Trophoblast cell (in vitro differentiated cells and primary cell): ENCODE measurements at regions not wholly inside any gene's neighbourhood (a gene's known extent, or its start where the extent isn't known, plus 50 kb on each side); places are given as distances from the start of the nearest gene placed in this dataset.

Experiments used
- DNase-seq, 2 donors: peaks; one replicate each; pipeline ENCODE4 v3.0.0-alpha.2; 2016
- H2AFZ ChIP-seq: 2 replicates; pipeline ENCODE4 v1.6.1; 2013; ENCODE audit warnings: low read length, moderate library complexity, mild to moderate bottlenecking; ENCODE audit not compliant: insufficient read depth, poor library complexity
- H2AK5ac ChIP-seq: 2 replicates; pipeline ENCODE4 v1.6.1; 2013; ENCODE audit warnings: mild to moderate bottlenecking, low read length
- H2BK120ac ChIP-seq: 2 replicates; pipeline ENCODE4 v1.6.1; 2013; ENCODE audit warnings: low read length, mild to moderate bottlenecking, moderate library complexity; ENCODE audit not compliant: insufficient read depth, poor library complexity
- H2BK12ac ChIP-seq: 2 replicates; pipeline ENCODE4 v1.6.1; 2013; ENCODE audit warnings: mild to moderate bottlenecking, low read length, moderate library complexity
- H2BK5ac ChIP-seq: 2 replicates; pipeline ENCODE4 v1.6.1; 2013; ENCODE audit warnings: low read length, low read depth, moderate library complexity, mild to moderate bottlenecking; ENCODE audit not compliant: poor library complexity
- H3K14ac ChIP-seq: 2 replicates; pipeline ENCODE4 v1.6.1; 2013; ENCODE audit warnings: mild to moderate bottlenecking, low read length
- H3K18ac ChIP-seq: 2 replicates; pipeline ENCODE4 v1.6.1; 2013; ENCODE audit warnings: mild to moderate bottlenecking, low read length
- H3K23ac ChIP-seq: 2 replicates; pipeline ENCODE4 v1.6.1; 2013; ENCODE audit warnings: low read length
- H3K27ac ChIP-seq: 2 replicates; pipeline ENCODE4 v1.5.1; 2013; ENCODE audit warnings: low read depth, mild to moderate bottlenecking, inconsistent platforms, low read length, moderate library complexity
- H3K27me3 ChIP-seq: 2 replicates; pipeline ENCODE4 v1.6.1; 2013; ENCODE audit warnings: inconsistent platforms, mild to moderate bottlenecking, low read length, moderate library complexity; ENCODE audit not compliant: insufficient read depth
- H3K36me3 ChIP-seq, 2 experiments: 1 replicate in 1 of 2; 2 replicates in 1 of 2; pipeline ENCODE4 v1.6.1; 2013; ENCODE audit warnings: low read length in 2 of 2, mild to moderate bottlenecking in 2 of 2, moderate library complexity in 1 of 2; ENCODE audit not compliant: insufficient read depth in 2 of 2, control insufficient read depth in 1 of 2
- H3K4ac ChIP-seq: 2 replicates; pipeline ENCODE4 v1.6.1; 2013; ENCODE audit warnings: low read depth, mild to moderate bottlenecking, low read length, moderate library complexity
- H3K4me1 ChIP-seq, 2 experiments: 1 replicate in 1 of 2; 2 replicates in 1 of 2; pipeline ENCODE4 v1.6.1; 2013; ENCODE audit warnings: low read length in 2 of 2, mild to moderate bottlenecking in 2 of 2, moderate library complexity in 1 of 2; ENCODE audit not compliant: insufficient read depth in 2 of 2, control insufficient read depth in 1 of 2
- H3K4me2 ChIP-seq: 2 replicates; pipeline ENCODE4 v1.6.1; 2013; ENCODE audit warnings: inconsistent platforms, mild to moderate bottlenecking, low read length, moderate library complexity
- H3K4me3 ChIP-seq: 2 replicates; pipeline ENCODE4 v1.5.1; 2013; ENCODE audit warnings: mild to moderate bottlenecking, low read depth, low read length, inconsistent platforms
- H3K79me1 ChIP-seq: one replicate; pipeline ENCODE4 v1.6.1; 2013; ENCODE audit warnings: low read length
- H3K79me2 ChIP-seq: 2 replicates; pipeline ENCODE4 v1.6.1; 2013; ENCODE audit warnings: low read length, mild to moderate bottlenecking; ENCODE audit not compliant: control insufficient read depth, insufficient read depth, poor library complexity
- H3K9ac ChIP-seq: 2 replicates; pipeline ENCODE4 v1.6.1; 2013; ENCODE audit warnings: mild to moderate bottlenecking, low read length
- H3K9me3 ChIP-seq: 2 replicates; pipeline ENCODE4 v1.6.1; 2013; ENCODE audit warnings: low read depth, mild to moderate bottlenecking, control low read depth, inconsistent platforms, low read length; ENCODE audit not compliant: insufficient read depth
- H4K12ac ChIP-seq: 2 replicates; pipeline ENCODE4 v1.6.1; 2013; ENCODE audit warnings: low read depth, mild to moderate bottlenecking, low read length, moderate library complexity
- H4K8ac ChIP-seq: 2 replicates; pipeline ENCODE4 v1.6.1; 2013; ENCODE audit warnings: low read depth, mild to moderate bottlenecking, low read length, moderate library complexity
- H4K91ac ChIP-seq: one replicate; pipeline ENCODE4 v1.6.1; 2013; ENCODE audit warnings: low read depth, mild to moderate bottlenecking, low read length, moderate library complexity
- WGBS: extraction: QIAGEN DNeasy Blood & Tissue Kit; methylation state at CpG from one replicate; pipeline ENCODE4 v1.1.7; 2013; ENCODE audit warnings: missing lambda C conversion rate; ENCODE audit not compliant: insufficient read length, insufficient coverage; ENCODE audit errors: extremely low coverage; 5-methylcytosine and 5-hydroxymethylcytosine counted together

DNA sequence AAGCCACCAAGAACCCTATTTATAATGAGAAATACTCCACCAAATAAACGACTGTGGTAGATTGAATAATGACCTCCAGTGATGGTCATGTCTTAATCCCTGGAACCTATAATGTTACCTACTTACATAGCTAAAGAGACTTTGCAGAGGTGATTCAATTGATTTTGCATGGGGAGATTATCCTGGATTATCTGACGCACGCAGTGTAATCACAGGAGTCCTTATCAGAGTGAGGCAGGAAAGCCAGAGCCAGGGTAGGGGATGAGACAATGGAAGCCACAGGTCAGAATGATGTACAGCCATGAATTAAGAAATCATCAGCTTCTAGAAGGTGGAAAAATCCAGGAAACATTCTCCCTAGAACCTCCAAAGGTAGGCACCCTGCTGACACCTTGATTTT, 286.4 kb upstream of the SP4 start:
- Histone ChIP-seq H3K4me2 (no peak overlapping the region), H4K12ac (no peak overlapping the region), H2BK5ac (no peak overlapping the region), H4K91ac (no peak overlapping the region), H3K23ac (no peak overlapping the region), H2BK12ac (no peak overlapping the region), H3K9ac (no peak overlapping the region), H4K8ac (no peak overlapping the region), H2AK5ac (no peak overlapping the region), H3K27me3 (no peaks in the 10 kb centered on the region), H3K4me3 (no peak overlapping the region), H3K18ac (no peak overlapping the region), H3K4ac (no peak overlapping the region), H3K27ac (no peak overlapping the region), H2BK120ac (no peak overlapping the region), H3K4me1 (no peaks in the 10 kb centered on the region), H3K79me1 (no peaks in the 10 kb centered on the region), H3K9me3 (no peaks in the 10 kb centered on the region), H3K14ac (no peak overlapping the region), H3K36me3 (no peaks in the 10 kb centered on the region), H2AFZ (no peak overlapping the region), H3K79me2 (no peaks in the 10 kb centered on the region)
- DNase-seq: no peak
- WGBS: no CpG with 5 or more reads among the region's 3 CpGs

- H3K4ac ChIP-seq: no peak overlapping the region
- no peak overlapping the region for H2BK5ac ChIP-seq
- H2AFZ ChIP-seq: no peak overlapping the region
- no peak overlapping the region for H4K91ac ChIP-seq
- no peak overlapping the region for H3K9ac ChIP-seq
- H2BK12ac ChIP-seq: no peak overlapping the region
- H3K79me2 ChIP-seq: no peaks in the 10 kb centered on the region
- no peaks in the 10 kb centered on the region for H3K36me3 ChIP-seq
- H3K23ac ChIP-seq: no peak overlapping the region
- no CpG with 5 or more reads among the region's 8 CpGs for WGBS
- no peak for DNase-seq
- H3K9me3 ChIP-seq: no peaks in the 10 kb centered on the region
- H3K4me3 ChIP-seq: no peak overlapping the region
- no peak overlapping the region for H2AK5ac ChIP-seq
- no peak overlapping the region for H3K18ac ChIP-seq
- no peak overlapping the region for H4K8ac ChIP-seq
- H3K27ac ChIP-seq: no peak overlapping the region
- H3K27me3 ChIP-seq: no peaks in the 10 kb centered on the region
- H3K4me1 ChIP-seq: no peaks in the 10 kb centered on the region
- H3K79me1 ChIP-seq: no peaks in the 10 kb centered on the region
- no peak overlapping the region for H4K12ac ChIP-seq
- no peak overlapping the region for H3K4me2 ChIP-seq
- no peak overlapping the region for H2BK120ac ChIP-seq
- no peak overlapping the region for H3K14ac ChIP-seq
These were observed 285.8 kb upstream of the SP4 start for GRCh38 chr7:21142081-21142480.

- Histone ChIP-seq H3K14ac (no peak overlapping the region), H3K79me2 (no peaks in the 10 kb centered on the region), H2BK5ac (no peak overlapping the region), H3K23ac (no peak overlapping the region), H4K8ac (no peak overlapping the region), H4K91ac (no peak overlapping the region), H2BK12ac (no peak overlapping the region), H3K9me3 (no peaks in the 10 kb centered on the region), H3K4me2 (no peak overlapping the region), H3K4me3 (no peak overlapping the region), H2AFZ (no peak overlapping the region), H3K9ac (no peak overlapping the region), H4K12ac (no peak overlapping the region), H3K36me3 (no peaks in the 10 kb centered on the region), H3K27me3 (no peaks in the 10 kb centered on the region), H3K27ac (no peak overlapping the region), H3K4ac (no peak overlapping the region), H3K18ac (no peak overlapping the region), H3K4me1 (no peaks in the 10 kb centered on the region), H3K79me1 (no peaks in the 10 kb centered on the region), H2AK5ac (no peak overlapping the region), H2BK120ac (no peak overlapping the region)
- no peak for DNase-seq
- WGBS: no CpG with 5 or more reads among the region's 14 CpGs
These were observed 281.1 kb upstream of the SP4 start for GRCh38 chr7:21146642-21147423.

DNA sequence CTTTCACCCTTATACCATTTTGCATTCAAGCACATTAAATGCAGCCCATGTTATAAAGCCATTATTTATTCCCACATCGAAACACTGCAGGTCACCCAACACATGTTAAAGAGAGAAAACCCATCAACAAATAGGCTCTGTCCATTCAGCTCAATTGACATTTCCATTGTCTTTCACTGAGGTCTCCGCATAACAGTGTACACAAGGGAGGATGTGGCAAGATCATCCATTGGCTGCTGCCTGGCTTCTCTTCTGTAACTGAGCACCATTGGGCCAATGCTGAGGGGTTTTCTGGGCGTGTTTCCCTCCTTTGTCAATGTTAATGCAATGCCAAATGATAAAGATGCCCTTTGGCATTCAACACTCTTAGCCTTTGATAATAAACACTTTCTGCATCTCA, 278.1 kb upstream of the SP4 start:
- no CpG with 5 or more reads among the region's 3 CpGs for WGBS
- no peak overlapping the region for H4K8ac ChIP-seq
- no peak overlapping the region for H3K14ac ChIP-seq
- no peaks in the 10 kb centered on the region for H3K9me3 ChIP-seq
- H4K91ac ChIP-seq: no peak overlapping the region
- H2BK120ac ChIP-seq: no peak overlapping the region
- H2BK5ac ChIP-seq: no peak overlapping the region
- H2AFZ ChIP-seq: no peak overlapping the region
- H3K27ac ChIP-seq: no peak overlapping the region
- no peaks in the 10 kb centered on the region for H3K27me3 ChIP-seq
- H3K79me2 ChIP-seq: no peaks in the 10 kb centered on the region
- no peak for DNase-seq
- no peak overlapping the region for H2BK12ac ChIP-seq
- H3K4me2 ChIP-seq: no peak overlapping the region
- no peak overlapping the region for H3K9ac ChIP-seq
- no peak overlapping the region for H3K4ac ChIP-seq
- no peaks in the 10 kb centered on the region for H3K4me1 ChIP-seq
- no peak overlapping the region for H3K18ac ChIP-seq
- H3K23ac ChIP-seq: no peak overlapping the region
- no peaks in the 10 kb centered on the region for H3K79me1 ChIP-seq
- H2AK5ac ChIP-seq: no peak overlapping the region
- no peak overlapping the region for H4K12ac ChIP-seq
- no peak overlapping the region for H3K4me3 ChIP-seq
- H3K36me3 ChIP-seq: no peaks in the 10 kb centered on the region
